IMR-90 (cell line): ENCODE measurements at regions not wholly inside any gene's neighbourhood (a gene's known extent, or its start where the extent isn't known, plus 50 kb on each side); places are given as distances from the start of the nearest gene placed in this dataset.

Experiments used
- ATAC-seq: fragments of 200-7000 bp; cut with Tn5 transposase; 2 replicates; pipeline ENCODE4 v1.9.1; 2020; ENCODE audit warnings: low read depth, mild to moderate bottlenecking, moderate library complexity
- BruUV-seq: library from RNA; stranded (reverse); fragments of 400-500 nt; replicated peaks from 2 replicates; lab custom pipeline; 2021; lab: Mats Ljungman, UMichigan
- CTCF ChIA-PET: fragments of 300-600 bp; formaldehyde crosslinking; extraction: SDS; loops from one replicate; lab custom pipeline; 2021; ENCODE audit warnings: antibody characterized with exemption; lab: Yijun Ruan, JAX
- POLR2A ChIA-PET: fragments of 300-600 bp; sonication (Branson Sonifier 250); formaldehyde crosslinking; loops from one replicate; lab custom pipeline; 2022; ENCODE audit warnings: antibody characterized with exemption; ENCODE audit not compliant: unreplicated experiment; lab: Charles Lee
- DNase-seq: peaks from one replicate; pipeline ENCODE4 v3.0.0; 2013
- H2AFZ ChIP-seq: replicated peaks from 2 replicates; pipeline ENCODE3; 2013; ENCODE audit warnings: low read length, mild to moderate bottlenecking; ENCODE audit not compliant: poor library complexity
- H2AK5ac ChIP-seq: 2 replicates; pipeline ENCODE4 v1.6.1; 2013; ENCODE audit warnings: low read depth, low read length, inconsistent platforms
- H2AK9ac ChIP-seq: replicated peaks from 2 replicates; pipeline ENCODE3; 2013; ENCODE audit warnings: mild to moderate bottlenecking, low read depth, low read length, moderate library complexity; ENCODE audit not compliant: poor library complexity
- H2BK120ac ChIP-seq: 2 replicates; pipeline ENCODE4 v1.6.1; 2013; ENCODE audit warnings: low read depth, low read length, inconsistent platforms
- H2BK15ac ChIP-seq: 3 replicates; pipeline ENCODE4 v1.6.1; 2013; ENCODE audit warnings: low read depth, low read length, inconsistent platforms
- H2BK20ac ChIP-seq: 2 replicates; pipeline ENCODE4 v1.6.1; 2013; ENCODE audit warnings: low read depth, mild to moderate bottlenecking, inconsistent platforms, low read length, moderate library complexity
- H2BK5ac ChIP-seq: 2 replicates; pipeline ENCODE4 v1.6.1; 2013; ENCODE audit warnings: mild to moderate bottlenecking, low read depth, low read length, inconsistent platforms; ENCODE audit not compliant: poor library complexity, severe bottlenecking
- H3K14ac ChIP-seq: replicated peaks from 2 replicates; pipeline ENCODE4 v1.6.1; 2013; ENCODE audit warnings: low read depth, low read length, inconsistent platforms
- H3K18ac ChIP-seq: 2 replicates; pipeline ENCODE4 v1.6.1; 2013; ENCODE audit warnings: low read depth, low read length, control low read depth
- H3K23ac ChIP-seq: 2 replicates; pipeline ENCODE4 v1.6.1; 2013; ENCODE audit warnings: low read depth, low read length, inconsistent platforms
- H3K27ac ChIP-seq: 2 replicates; pipeline ENCODE4 v1.5.1; 2013; ENCODE audit warnings: mild to moderate bottlenecking, control low read depth, low read length; ENCODE audit not compliant: insufficient read depth
- H3K27me3 ChIP-seq: 2 replicates; pipeline ENCODE4 v1.6.1; 2013; ENCODE audit warnings: low read length; ENCODE audit not compliant: control insufficient read depth, insufficient read depth
- H3K36me3 ChIP-seq: 2 replicates; pipeline ENCODE4 v1.6.1; 2013; ENCODE audit warnings: low read length, mixed read lengths; ENCODE audit not compliant: control insufficient read depth, insufficient read depth
- H3K4ac ChIP-seq: 2 replicates; pipeline ENCODE4 v1.6.1; 2013; ENCODE audit warnings: low read depth, low read length, inconsistent platforms
- H3K4me1 ChIP-seq: 2 replicates; pipeline ENCODE4 v1.6.1; 2013; ENCODE audit warnings: low read length, mixed read lengths; ENCODE audit not compliant: control insufficient read depth, insufficient read depth
- H3K4me2 ChIP-seq: 2 replicates; pipeline ENCODE4 v1.6.1; 2013; ENCODE audit warnings: low read depth, mild to moderate bottlenecking, control low read depth, low read length, moderate library complexity
- H3K4me3 ChIP-seq: 2 replicates; pipeline ENCODE4 v1.5.1; 2013; ENCODE audit warnings: low read depth, mild to moderate bottlenecking, control low read depth, low read length, moderate library complexity; ENCODE audit not compliant: insufficient read depth
- H3K56ac ChIP-seq: 2 replicates; pipeline ENCODE4 v1.6.1; 2013; ENCODE audit warnings: low read length, inconsistent platforms; ENCODE audit not compliant: insufficient read depth; ENCODE audit errors: extremely low read depth
- H3K79me1 ChIP-seq, 2 experiments: 2 replicates each; pipeline ENCODE4 v1.6.1; 2013; ENCODE audit warnings: low read length in 2 of 2, inconsistent platforms in 1 of 2, low read depth in 1 of 2
- H3K9ac ChIP-seq: 2 replicates; pipeline ENCODE4 v1.6.1; 2013; ENCODE audit warnings: low read depth, low read length, control low read depth
- H3K9me1 ChIP-seq: 2 replicates; pipeline ENCODE4 v1.6.1; 2013; ENCODE audit warnings: low read length, inconsistent platforms; ENCODE audit not compliant: insufficient read depth
- H3K9me3 ChIP-seq: 2 replicates; pipeline ENCODE4 v1.6.1; 2013; ENCODE audit warnings: low read length; ENCODE audit not compliant: control insufficient read depth, insufficient read depth
- H4K20me1 ChIP-seq: 2 replicates; pipeline ENCODE4 v1.6.1; 2013; ENCODE audit warnings: low read length, inconsistent platforms; ENCODE audit not compliant: insufficient read depth
- H4K5ac ChIP-seq: 2 replicates; pipeline ENCODE4 v1.6.1; 2013; ENCODE audit warnings: mild to moderate bottlenecking, low read depth, low read length, control low read depth
- H4K8ac ChIP-seq, 2 experiments: 2 replicates each; pipeline ENCODE4 v1.6.1; 2013; ENCODE audit warnings: low read depth in 2 of 2, low read length in 2 of 2, control low read depth in 1 of 2, inconsistent platforms in 1 of 2
- H4K91ac ChIP-seq: 2 replicates; pipeline ENCODE4 v1.6.1; 2013; ENCODE audit warnings: low read depth, low read length, inconsistent platforms; ENCODE audit not compliant: insufficient read depth
- CEBPB ChIP-seq: IDR thresholded peaks from 2 replicates; pipeline ENCODE4 v1.6.1; 2012; ENCODE audit warnings: low read depth, low read length, improper control_type of control experiment
- FOS ChIP-seq: fragments of 150-350 bp; IDR thresholded peaks from 2 replicates; pipeline ENCODE4 v1.6.1; 2016; ENCODE audit warnings: low read depth, low read length
- MAZ ChIP-seq: IDR thresholded peaks from 2 replicates; pipeline ENCODE4 v1.6.1; 2012; ENCODE audit warnings: low read depth, mild to moderate bottlenecking, low read length, improper control_type of control experiment, moderate library complexity, borderline replicate concordance
- RFX5 ChIP-seq: IDR thresholded peaks from 2 replicates; pipeline ENCODE4 v1.8.0; 2012; ENCODE audit warnings: low read depth, mild to moderate bottlenecking, low read length, moderate library complexity
- WGBS, 2 experiments: methylation state at CpG; one replicate each; pipeline versions ENCODE4 v1.1.5 to v1.1.7; 2013; ENCODE audit warnings: missing lambda C conversion rate in 2 of 2; ENCODE audit not compliant: insufficient read length in 1 of 2; ENCODE audit errors: extremely low coverage in 2 of 2; 5-methylcytosine and 5-hydroxymethylcytosine counted together
- dilution Hi-C: fragments of 300-500 bp; cut with HindIII; formaldehyde crosslinking; loops from one replicate; pipeline ENCODE4 v1.14.3; 2018; ENCODE audit warnings: low sequenced_read_pairs; ENCODE audit not compliant: unreplicated experiment
- in situ Hi-C: fragments of 300-500 bp; cut with MboI; formaldehyde crosslinking; loops from 3 replicates; pipeline ENCODE4 v1.14.3; 2019; ENCODE audit warnings: low sequenced_read_pairs, inconsistent platforms, mixed read lengths
- intact Hi-C: fragments of 100-400 bp; cut with micrococcal nuclease; formaldehyde crosslinking; loops from 2 replicates; pipeline ENCODE4 v1.10.0; 2022
- TF ChIP-seq, protein P1 (sequence below): fragments of 150-350 bp; IDR thresholded peaks from 2 replicates; pipeline ENCODE4 v1.6.1; 2017; ENCODE audit warnings: mild to moderate bottlenecking, antibody characterized with exemption, low read length, low read depth
- TF ChIP-seq, protein P2 (sequence below): fragments of 150-350 bp; IDR thresholded peaks from 2 replicates; pipeline ENCODE4 v1.6.1; 2016; ENCODE audit warnings: low read depth, mild to moderate bottlenecking, low read length, moderate library complexity, borderline replicate concordance

DNA sequence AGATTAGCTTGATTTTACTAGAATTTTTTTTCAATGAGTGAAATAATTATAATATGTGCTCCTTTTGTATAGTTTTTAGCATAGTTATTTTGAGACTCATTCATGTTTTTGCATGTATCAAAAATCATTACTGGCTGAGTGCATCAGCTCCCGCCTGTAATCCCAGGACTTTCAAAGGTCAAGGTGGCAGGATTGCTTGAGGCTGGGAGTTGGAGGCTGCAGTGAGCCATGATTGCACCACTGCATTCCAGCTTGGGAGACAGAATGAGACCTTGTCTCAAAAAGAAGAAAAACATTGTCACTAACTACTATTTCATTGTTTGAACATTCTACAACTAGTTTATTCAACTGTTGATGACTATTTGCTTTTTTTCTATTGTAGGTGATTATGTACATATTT lies 802.7 kb downstream of the SLC16A7 start:
- no peak overlapping the region for H2AFZ ChIP-seq
- H3K14ac ChIP-seq: no peak overlapping the region
- H3K4me2 ChIP-seq: no peak overlapping the region
- ChIA-PET POLR2A (no interaction called here), CTCF (interaction anchor here (0.7 kb wide), 1 partner anchor 516 kb away, joined by 3 read pairs; no protein-coding TSS in a partner anchor)
- no peak overlapping the region for H4K8ac ChIP-seq
- intact Hi-C loops: loop anchor here (5.0 to 10.0 kb wide), 2 partner anchors 46 to 56 kb away; no protein-coding TSS in a partner anchor
- no peak overlapping the region for H2BK5ac ChIP-seq
- H2BK120ac ChIP-seq: no peak overlapping the region
- H3K18ac ChIP-seq: no peak overlapping the region
- no peak overlapping the region for H3K56ac ChIP-seq
- no peak overlapping the region for H2AK9ac ChIP-seq
- TF ChIP-seq MAZ: no peak
- TF ChIP-seq RFX5: no peak
- no peak for TF ChIP-seq FOS
- TF ChIP-seq, protein P1, sequence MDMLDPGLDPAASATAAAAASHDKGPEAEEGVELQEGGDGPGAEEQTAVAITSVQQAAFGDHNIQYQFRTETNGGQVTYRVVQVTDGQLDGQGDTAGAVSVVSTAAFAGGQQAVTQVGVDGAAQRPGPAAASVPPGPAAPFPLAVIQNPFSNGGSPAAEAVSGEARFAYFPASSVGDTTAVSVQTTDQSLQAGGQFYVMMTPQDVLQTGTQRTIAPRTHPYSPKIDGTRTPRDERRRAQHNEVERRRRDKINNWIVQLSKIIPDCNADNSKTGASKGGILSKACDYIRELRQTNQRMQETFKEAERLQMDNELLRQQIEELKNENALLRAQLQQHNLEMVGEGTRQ: no peak
- TF ChIP-seq, protein P2, sequence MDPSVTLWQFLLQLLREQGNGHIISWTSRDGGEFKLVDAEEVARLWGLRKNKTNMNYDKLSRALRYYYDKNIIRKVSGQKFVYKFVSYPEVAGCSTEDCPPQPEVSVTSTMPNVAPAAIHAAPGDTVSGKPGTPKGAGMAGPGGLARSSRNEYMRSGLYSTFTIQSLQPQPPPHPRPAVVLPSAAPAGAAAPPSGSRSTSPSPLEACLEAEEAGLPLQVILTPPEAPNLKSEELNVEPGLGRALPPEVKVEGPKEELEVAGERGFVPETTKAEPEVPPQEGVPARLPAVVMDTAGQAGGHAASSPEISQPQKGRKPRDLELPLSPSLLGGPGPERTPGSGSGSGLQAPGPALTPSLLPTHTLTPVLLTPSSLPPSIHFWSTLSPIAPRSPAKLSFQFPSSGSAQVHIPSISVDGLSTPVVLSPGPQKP: no peak
- TF ChIP-seq CEBPB: no peak
- in situ Hi-C loops: no loop called here
- no peak overlapping the region for H3K23ac ChIP-seq
- dilution Hi-C loops: no loop called here
- H3K36me3 ChIP-seq: no peaks in the 10 kb centered on the region
- H4K20me1 ChIP-seq: no peaks in the 10 kb centered on the region
- no CpG with 5 or more reads among the region's 1 CpG for WGBS, 2 experiments
- H2BK20ac ChIP-seq: no peak overlapping the region
- BruUV-seq: no TSS peak
- H4K91ac ChIP-seq: no peak overlapping the region
- ATAC-seq (no peak), DNase-seq (no peak)
- no peaks in the 10 kb centered on the region for H3K4me1 ChIP-seq
- no peak overlapping the region for H2BK15ac ChIP-seq
- no peaks in the 10 kb centered on the region for H3K27me3 ChIP-seq
- no peak overlapping the region for H4K5ac ChIP-seq
- H2AK5ac ChIP-seq: no peak overlapping the region
- no peaks in the 10 kb centered on the region for H3K79me1 ChIP-seq
- H3K4ac ChIP-seq: no peak overlapping the region
- no peaks in the 10 kb centered on the region for H3K9me3 ChIP-seq
- no peaks in the 10 kb centered on the region for H3K9me1 ChIP-seq
- no peak overlapping the region for H3K4me3 ChIP-seq
- no peak overlapping the region for H3K27ac ChIP-seq
- H3K9ac ChIP-seq: no peak overlapping the region
